Vagina (tissue), 2 donors: ENCODE measurements at regions not wholly inside any gene's neighbourhood (a gene's known extent, or its start where the extent isn't known, plus 50 kb on each side); places are given as distances from the start of the nearest gene placed in this dataset.

Experiments used
- CTCF ChIP-seq, 3 experiments: fragments of 450-650 bp in 2 of 3; fragments of 200-600 bp in 1 of 3; sonication (generic) in 1 of 3; IDR thresholded peaks; one replicate each; pipeline ENCODE4 v1.5.1; 2017 to 2019; ENCODE audit warnings: antibody characterized with exemption in 3 of 3, mild to moderate bottlenecking in 2 of 3, moderate library complexity in 2 of 3
- POLR2A ChIP-seq, 2 donors: fragments of 450-650 bp; IDR thresholded peaks; one replicate each; pipeline ENCODE4 v1.6.1; 2017; ENCODE audit warnings: antibody characterized with exemption in 2 of 2, mild to moderate bottlenecking in 2 of 2, moderate library complexity in 2 of 2
- POLR2AphosphoS5 ChIP-seq, 2 donors: sonication (generic); formaldehyde crosslinking; IDR thresholded peaks; one replicate each; pipeline ENCODE4 v1.9.0; 2017; ENCODE audit warnings: antibody characterized with exemption in 2 of 2, mild to moderate bottlenecking in 2 of 2, low read depth in 1 of 2; ENCODE audit not compliant: insufficient read depth in 1 of 2

DNA sequence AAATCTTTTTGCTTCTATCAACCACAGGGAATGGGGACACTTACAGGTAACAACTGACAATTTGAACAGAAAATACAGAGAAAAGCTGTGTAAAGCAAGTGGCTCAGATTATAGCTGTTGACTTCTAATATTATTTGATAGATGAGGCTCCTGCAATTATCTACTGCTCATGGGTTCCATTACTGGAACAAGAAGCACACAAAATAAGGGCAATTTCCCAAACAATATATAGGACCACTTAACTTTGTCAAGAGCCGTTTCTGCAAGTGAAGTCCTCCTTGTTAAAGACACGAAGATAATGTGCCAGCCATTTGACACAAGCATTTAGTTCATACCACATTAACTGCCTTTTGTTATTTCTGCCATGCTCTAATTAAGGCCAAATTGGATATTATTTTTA is 315.5 kb upstream of the ARID1B start:
- TF ChIP-seq CTCF (IDR thresholded peaks at IDR 0.05) (no peak), POLR2A (IDR thresholded peaks at IDR 0.05) (no peak), POLR2AphosphoS5 (IDR thresholded peaks at IDR 0.05; ENCODE audit: insufficient read depth in 1 of 2, low read depth in 1 of 2) (no peak)
